ENCODE measurements at regions not wholly inside any gene's neighbourhood (a gene's known extent, or its start where the extent isn't known, plus 50 kb on each side); places are given as distances from the start of the nearest gene placed in this dataset.

DNA sequence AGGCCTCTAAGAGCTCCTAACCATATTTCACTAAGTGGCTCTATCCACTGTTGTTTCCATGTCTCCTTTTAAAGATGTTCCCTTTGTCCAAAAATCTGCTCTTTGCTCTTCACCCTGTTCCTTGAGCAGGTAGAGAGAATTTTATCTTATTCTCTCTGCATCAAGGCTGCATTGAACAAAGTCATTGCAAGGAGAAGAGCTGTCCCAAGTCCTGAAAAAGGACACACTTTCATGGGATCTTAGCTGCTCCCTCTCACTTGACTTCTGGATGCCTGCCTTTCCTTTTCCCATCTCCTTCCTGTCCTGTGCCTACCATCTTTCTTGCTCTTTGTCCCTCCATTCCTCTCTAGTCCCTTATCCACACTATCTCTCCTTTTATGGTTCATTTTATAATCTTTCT, 235.2 kb upstream of the THSD7B start:
- no peak overlapping the region for H3K27ac ChIP-seq (ENCODE audit: low read depth, low read length, poor library complexity, severe bottlenecking)
- H3K4me3 ChIP-seq (ENCODE audit: low read depth, low read length, poor library complexity, severe bottlenecking) = no peak overlapping the region
- no peaks in the 10 kb centered on the region for H3K4me1 ChIP-seq (ENCODE audit: insufficient read depth, low read length, poor library complexity, severe bottlenecking)
- ChIA-PET CTCF (no interaction called here), POLR2A (ENCODE audit: low non-redundant PET) (no interaction called here)
- intact Hi-C loops (cut with micrococcal nuclease; ENCODE audit: unreplicated experiment) = no loop called here
- no TSS peak for BruUV-seq (replicated peaks)
- no peaks in the 10 kb centered on the region for H3K9me3 ChIP-seq (ENCODE audit: low read depth, low read length, poor library complexity, severe bottlenecking)
- H3K27me3 ChIP-seq (replicated peaks; ENCODE audit: insufficient read depth, low read depth, low read length, poor library complexity) = no peaks in the 10 kb centered on the region
- H3K36me3 ChIP-seq (ENCODE audit: insufficient read depth, low read length, poor library complexity, severe bottlenecking) = no peaks in the 10 kb centered on the region
- TF ChIP-seq, protein P1, sequence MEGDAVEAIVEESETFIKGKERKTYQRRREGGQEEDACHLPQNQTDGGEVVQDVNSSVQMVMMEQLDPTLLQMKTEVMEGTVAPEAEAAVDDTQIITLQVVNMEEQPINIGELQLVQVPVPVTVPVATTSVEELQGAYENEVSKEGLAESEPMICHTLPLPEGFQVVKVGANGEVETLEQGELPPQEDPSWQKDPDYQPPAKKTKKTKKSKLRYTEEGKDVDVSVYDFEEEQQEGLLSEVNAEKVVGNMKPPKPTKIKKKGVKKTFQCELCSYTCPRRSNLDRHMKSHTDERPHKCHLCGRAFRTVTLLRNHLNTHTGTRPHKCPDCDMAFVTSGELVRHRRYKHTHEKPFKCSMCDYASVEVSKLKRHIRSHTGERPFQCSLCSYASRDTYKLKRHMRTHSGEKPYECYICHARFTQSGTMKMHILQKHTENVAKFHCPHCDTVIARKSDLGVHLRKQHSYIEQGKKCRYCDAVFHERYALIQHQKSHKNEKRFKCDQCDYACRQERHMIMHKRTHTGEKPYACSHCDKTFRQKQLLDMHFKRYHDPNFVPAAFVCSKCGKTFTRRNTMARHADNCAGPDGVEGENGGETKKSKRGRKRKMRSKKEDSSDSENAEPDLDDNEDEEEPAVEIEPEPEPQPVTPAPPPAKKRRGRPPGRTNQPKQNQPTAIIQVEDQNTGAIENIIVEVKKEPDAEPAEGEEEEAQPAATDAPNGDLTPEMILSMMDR (conservative IDR thresholded peaks at IDR 0.05; ENCODE audit: low read depth, low read length) = no peak
- no peak for TF ChIP-seq EZH2 (IDR thresholded peaks at IDR 0.05; ENCODE audit: borderline replicate concordance, low read depth, low read length, poor library complexity, severe bottlenecking)
- no peak for DNase-seq (ENCODE audit: low spot score)

DNA sequence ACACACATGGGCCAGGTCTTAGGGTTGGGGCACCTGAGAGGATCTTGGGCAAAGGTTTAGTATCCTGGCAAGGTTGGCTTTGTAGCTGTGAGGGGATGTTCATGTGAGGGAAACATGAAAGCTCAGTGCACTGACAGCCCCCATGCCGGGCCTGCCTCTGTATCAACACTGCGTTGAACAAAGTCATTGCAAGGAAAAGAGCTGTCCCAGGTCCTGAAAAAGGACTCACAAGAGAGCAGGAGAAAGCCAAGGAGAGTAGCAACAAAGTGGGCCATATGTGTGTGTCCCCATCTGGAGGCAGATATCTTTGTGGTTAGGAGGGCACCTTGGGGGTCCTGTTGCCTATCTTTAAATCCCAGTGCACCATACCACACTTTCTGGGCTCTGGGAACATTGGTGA, 237.8 kb upstream of the THSD7B start:
- Histone ChIP-seq H3K9me3 (ENCODE audit: low read depth, low read length, poor library complexity, severe bottlenecking) (no peaks in the 10 kb centered on the region), H3K27me3 (replicated peaks; ENCODE audit: insufficient read depth, low read depth, low read length, poor library complexity) (peaks cover 13% of the 10 kb centered on the region), H3K36me3 (ENCODE audit: insufficient read depth, low read length, poor library complexity, severe bottlenecking) (no peaks in the 10 kb centered on the region), H3K4me3 (ENCODE audit: low read depth, low read length, poor library complexity, severe bottlenecking) (no peak overlapping the region), H3K4me1 (ENCODE audit: insufficient read depth, low read length, poor library complexity, severe bottlenecking) (no peaks in the 10 kb centered on the region), H3K27ac (ENCODE audit: low read depth, low read length, poor library complexity, severe bottlenecking) (no peak overlapping the region)
- intact Hi-C loops (cut with micrococcal nuclease; ENCODE audit: unreplicated experiment) = no loop called here
- peak; percentile 48 for DNase-seq (ENCODE audit: low spot score)
- BruUV-seq (replicated peaks) = no TSS peak
- CTCF ChIA-PET = no interaction called here
- TF ChIP-seq EZH2 (IDR thresholded peaks at IDR 0.05; ENCODE audit: borderline replicate concordance, low read depth, low read length, poor library complexity, severe bottlenecking) = no peak
- TF ChIP-seq, protein P1 (conservative IDR thresholded peaks at IDR 0.05; ENCODE audit: low read depth, low read length) = no peak
- POLR2A ChIA-PET (ENCODE audit: low non-redundant PET) = no interaction called here

DNA sequence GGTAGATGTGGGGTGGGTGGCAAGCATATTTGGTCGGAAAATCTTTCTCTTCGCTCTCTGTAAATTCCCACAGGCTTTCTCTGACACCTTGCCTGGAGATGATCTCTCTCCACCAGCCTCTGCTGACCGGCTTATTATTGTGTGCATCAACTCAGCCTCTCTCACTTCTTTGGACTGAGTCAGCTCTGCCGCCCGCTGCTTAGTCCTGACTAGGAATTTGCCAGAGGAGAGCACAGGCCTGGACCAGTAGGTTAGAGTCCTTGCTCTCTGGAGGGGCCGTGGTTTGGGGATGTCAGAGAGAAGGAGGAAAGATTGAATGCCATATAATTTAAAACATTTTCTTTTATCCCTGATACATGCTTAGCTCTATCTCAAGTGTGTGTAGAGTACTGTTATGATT, 242.6 kb upstream of the THSD7B start:
- DNase-seq (ENCODE audit: low spot score) = no peak
- peaks cover 31% of the 10 kb centered on the region for H3K27me3 ChIP-seq (replicated peaks; ENCODE audit: insufficient read depth, low read depth, low read length, poor library complexity)
- no peak for TF ChIP-seq EZH2 (IDR thresholded peaks at IDR 0.05; ENCODE audit: borderline replicate concordance, low read depth, low read length, poor library complexity, severe bottlenecking)
- TF ChIP-seq, protein P1 (conservative IDR thresholded peaks at IDR 0.05; ENCODE audit: low read depth, low read length) = no peak
- BruUV-seq (replicated peaks) = no TSS peak
- H3K4me3 ChIP-seq (ENCODE audit: low read depth, low read length, poor library complexity, severe bottlenecking) = no peak overlapping the region
- no peaks in the 10 kb centered on the region for H3K4me1 ChIP-seq (ENCODE audit: insufficient read depth, low read length, poor library complexity, severe bottlenecking)
- H3K9me3 ChIP-seq (ENCODE audit: low read depth, low read length, poor library complexity, severe bottlenecking) = no peaks in the 10 kb centered on the region
- ChIA-PET CTCF (no interaction called here), POLR2A (ENCODE audit: low non-redundant PET) (no interaction called here)
- no peak overlapping the region for H3K27ac ChIP-seq (ENCODE audit: low read depth, low read length, poor library complexity, severe bottlenecking)
- intact Hi-C loops (cut with micrococcal nuclease; ENCODE audit: unreplicated experiment) = no loop called here
- H3K36me3 ChIP-seq (ENCODE audit: insufficient read depth, low read length, poor library complexity, severe bottlenecking) = no peaks in the 10 kb centered on the region
